ENCODE measurements at regions not wholly inside any gene's neighbourhood (a gene's known extent, or its start where the extent isn't known, plus 50 kb on each side); places are given as distances from the start of the nearest gene placed in this dataset.

DNA sequence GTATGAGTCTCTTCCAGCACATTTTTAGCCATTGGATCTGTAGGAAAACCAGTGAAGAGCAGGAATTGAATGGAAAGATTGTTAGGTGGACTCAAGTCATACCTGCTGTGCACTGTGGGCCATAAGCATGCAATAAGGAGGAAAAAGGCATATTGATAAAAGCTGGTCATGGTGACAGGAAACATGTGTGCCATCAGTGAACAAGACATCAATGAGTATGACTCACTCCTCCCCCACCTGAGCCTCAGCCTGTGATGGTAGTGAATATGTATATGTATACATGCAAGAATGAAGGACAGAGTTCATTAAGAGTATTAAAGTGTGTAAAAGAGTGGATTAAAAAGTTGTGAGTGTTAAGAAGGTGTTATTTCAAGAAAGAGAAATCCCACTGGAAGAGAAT is 164.5 kb downstream of the TMEM38B start:
- intact Hi-C loops (cut with DNase I), result no loop called here
- ATAC-seq (no peak), DNase-seq (ENCODE audit: missing footprints) (no peak)

DNA sequence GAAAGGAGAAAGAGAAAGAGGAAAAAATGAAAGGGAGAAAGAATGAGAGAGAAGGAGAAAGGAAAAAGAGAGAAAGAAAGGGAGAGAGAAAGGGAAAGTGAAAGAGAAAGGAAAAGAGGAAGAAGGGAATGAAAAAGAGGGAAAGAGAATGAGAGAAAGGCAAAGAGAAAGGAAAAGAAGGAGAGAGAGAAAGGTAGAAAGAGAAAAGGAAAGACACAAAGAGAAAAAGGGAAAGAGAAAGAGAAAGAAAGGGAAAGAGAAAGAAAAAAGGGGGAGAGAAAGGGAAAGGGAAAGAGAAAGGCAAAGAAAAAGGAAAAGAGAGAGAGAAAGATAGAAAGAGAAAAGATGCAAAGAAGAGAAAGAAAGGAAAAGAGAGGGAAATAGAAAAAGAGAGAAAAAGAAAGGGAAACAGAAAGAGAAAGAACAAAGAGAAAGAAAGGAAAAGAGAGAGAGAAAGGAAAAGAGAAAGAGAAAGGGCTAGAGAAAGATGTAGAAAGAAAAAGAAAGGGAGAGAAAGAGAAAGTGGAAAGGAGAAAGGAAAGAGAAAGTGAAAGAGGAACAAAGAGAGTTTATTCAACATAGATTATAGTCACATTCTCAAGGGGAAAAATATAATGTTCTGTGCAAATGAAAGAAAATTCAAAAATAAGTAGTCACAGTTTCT is 165.2 kb downstream of the TMEM38B start:
- intact Hi-C loops (cut with DNase I), result no loop called here
- ATAC-seq (no peak), DNase-seq (ENCODE audit: missing footprints) (no peak)

GRCh38 chr9:105860516-105860915 is 166.2 kb downstream of the TMEM38B start:
- ATAC-seq, result no peak
- no peak for DNase-seq (ENCODE audit: missing footprints)

GRCh38 chr9:105861972-105862371 is 167.6 kb downstream of the TMEM38B start:
- DNase-seq (ENCODE audit: missing footprints) (no peak), ATAC-seq (no peak)
- intact Hi-C loops (cut with DNase I), result no loop called here

More at GRCh38 chr9:105860516-105860915, 166.2 kb downstream of the TMEM38B start:
- intact Hi-C loops (cut with DNase I), result no loop called here

DNA sequence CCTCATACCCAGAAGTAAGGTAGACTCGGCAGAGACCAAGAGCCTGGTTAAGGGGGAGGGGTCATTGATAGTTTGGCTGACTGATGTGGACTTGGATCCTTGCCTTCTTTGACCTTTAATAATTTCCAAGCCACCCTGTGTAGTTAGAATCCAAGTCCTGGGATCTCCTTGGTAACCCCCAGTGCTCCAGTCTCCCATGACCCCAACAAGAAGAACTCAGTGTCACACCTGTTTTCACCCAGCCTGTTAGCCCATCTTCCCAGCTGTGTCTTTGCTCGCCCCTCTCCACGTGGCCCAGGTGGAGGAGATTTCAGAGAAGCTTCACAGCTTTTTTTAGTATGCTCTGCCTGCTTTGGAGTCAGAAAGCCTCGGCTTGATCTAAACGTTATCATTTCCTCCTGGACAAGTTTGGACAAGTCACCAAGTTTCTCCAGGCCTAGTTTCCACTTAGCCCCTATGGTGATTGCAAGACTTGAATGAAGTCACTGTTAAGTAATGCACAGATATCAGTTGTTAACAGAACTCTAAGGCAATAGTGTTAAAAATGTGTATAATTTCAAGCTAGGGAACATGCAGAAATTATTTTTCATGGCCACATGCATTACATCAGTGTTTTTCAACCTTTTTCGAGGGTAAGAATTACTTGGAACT is 170.0 kb downstream of the TMEM38B start:
- intact Hi-C loops (cut with DNase I), result no loop called here
- no peak for DNase-seq (ENCODE audit: missing footprints)
- no peak for ATAC-seq

DNA sequence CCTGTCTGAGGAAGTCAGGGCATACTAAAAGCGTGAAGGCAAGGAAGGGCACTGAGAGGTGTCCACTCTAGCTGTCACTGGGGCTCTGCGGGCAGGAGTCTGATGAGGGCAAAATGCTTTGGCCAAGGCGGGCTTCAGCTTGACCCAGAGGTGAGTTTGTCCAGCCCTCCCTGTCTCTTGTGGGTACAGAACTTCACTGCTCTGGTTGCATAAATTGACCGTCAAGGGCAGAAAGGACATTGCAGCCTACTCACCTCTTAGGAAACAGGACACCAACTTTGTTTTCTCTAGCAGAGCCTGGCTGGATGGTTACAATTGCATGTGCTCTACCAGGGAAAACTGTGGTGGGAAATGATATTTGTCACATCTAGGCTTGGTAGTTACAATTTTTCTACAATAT is 170.9 kb downstream of the TMEM38B start:
- ATAC-seq (no peak), DNase-seq (ENCODE audit: missing footprints) (no peak)
- intact Hi-C loops (cut with DNase I), result no loop called here

DNA sequence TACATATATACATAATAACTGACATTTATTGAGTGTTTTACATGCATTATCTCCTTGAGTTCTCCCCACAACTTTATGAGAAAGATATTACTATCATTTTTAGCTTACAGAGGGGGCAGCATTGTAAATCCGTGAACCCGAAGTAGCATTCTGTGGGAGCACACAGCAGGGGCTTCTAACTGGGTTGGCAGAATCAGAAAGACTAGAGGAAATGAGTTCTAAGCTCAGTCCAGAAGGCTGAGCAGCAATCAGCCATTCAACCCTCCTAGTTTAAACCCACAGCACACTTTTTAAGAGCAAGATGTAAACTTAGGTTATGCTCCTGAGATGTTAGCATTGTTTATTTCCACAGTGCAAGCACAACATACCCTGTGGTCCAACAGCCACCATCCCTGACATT is 177.2 kb downstream of the TMEM38B start:
- intact Hi-C loops (cut with DNase I), result no loop called here
- DNase-seq (ENCODE audit: missing footprints) (no peak), ATAC-seq (no peak)

GRCh38 chr9:105873801-105874200 is 179.5 kb downstream of the TMEM38B start:
- ATAC-seq (no peak), DNase-seq (ENCODE audit: missing footprints) (no peak)
- intact Hi-C loops (cut with DNase I), result no loop called here

DNA sequence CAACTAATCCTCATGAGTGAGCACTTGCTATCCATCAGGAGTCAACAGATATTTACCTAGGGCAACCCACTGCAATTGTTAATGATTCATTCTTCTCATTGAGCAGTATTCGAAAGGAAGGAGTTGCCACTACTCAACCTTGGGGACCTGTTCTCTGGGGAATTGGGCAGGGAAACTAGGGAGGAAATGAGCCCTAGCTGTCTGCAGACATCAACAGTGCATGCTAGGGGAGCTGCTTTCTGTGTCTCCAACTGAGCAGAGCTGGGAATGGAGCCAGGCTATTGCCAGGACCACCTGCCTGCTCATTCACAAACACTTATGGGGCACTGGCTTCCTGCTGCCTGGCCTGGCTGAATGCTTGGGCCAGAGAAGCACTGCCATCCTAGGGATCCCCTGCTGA is 183.4 kb downstream of the TMEM38B start:
- no peak for ATAC-seq
- no peak for DNase-seq (ENCODE audit: missing footprints)
- intact Hi-C loops (cut with DNase I), result no loop called here

GRCh38 chr9:105879181-105879580 is 184.8 kb downstream of the TMEM38B start:
- DNase-seq (ENCODE audit: missing footprints) (no peak), ATAC-seq (no peak)
- intact Hi-C loops (cut with DNase I), result no loop called here

GRCh38 chr9:105880517-105880916 is 186.2 kb downstream of the TMEM38B start:
- intact Hi-C loops (cut with DNase I), result loop anchor here (2.0 kb wide), 1 partner anchor 272 kb away; no protein-coding TSS in a partner anchor
- DNase-seq (ENCODE audit: missing footprints) (no peak), ATAC-seq (no peak)

DNA sequence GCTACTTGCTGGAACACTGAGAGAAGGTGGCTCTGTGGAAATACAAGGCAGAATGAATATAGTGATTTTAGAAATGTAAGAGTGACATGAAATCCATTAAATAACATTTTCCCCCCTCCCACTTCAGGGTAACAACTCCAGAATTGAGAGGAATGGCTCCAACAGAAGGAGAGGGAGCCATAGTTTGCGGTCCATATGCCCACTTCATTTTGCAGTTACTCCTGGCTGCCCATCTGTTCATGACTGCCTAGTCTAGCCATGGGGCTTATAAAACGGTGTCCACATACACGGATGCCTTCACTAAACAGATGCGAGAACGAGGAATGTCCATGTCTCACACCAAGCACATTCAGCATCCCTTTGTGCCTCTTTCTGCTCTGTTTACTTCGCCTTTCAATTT is 186.7 kb downstream of the TMEM38B start:
- intact Hi-C loops (cut with DNase I), result loop anchor here (1.0 to 2.0 kb wide), 2 partner anchors 39 to 272 kb away; no protein-coding TSS in a partner anchor
- ATAC-seq (no peak), DNase-seq (ENCODE audit: missing footprints) (no peak)

- ATAC-seq (no peak), DNase-seq (ENCODE audit: missing footprints) (no peak)
- intact Hi-C loops (cut with DNase I), result loop anchor here (1.0 to 2.0 kb wide), 2 partner anchors 40 to 273 kb away; no protein-coding TSS in a partner anchor
Measured at GRCh38 chr9:105881654-105882349, 187.5 kb downstream of the TMEM38B start.

DNA sequence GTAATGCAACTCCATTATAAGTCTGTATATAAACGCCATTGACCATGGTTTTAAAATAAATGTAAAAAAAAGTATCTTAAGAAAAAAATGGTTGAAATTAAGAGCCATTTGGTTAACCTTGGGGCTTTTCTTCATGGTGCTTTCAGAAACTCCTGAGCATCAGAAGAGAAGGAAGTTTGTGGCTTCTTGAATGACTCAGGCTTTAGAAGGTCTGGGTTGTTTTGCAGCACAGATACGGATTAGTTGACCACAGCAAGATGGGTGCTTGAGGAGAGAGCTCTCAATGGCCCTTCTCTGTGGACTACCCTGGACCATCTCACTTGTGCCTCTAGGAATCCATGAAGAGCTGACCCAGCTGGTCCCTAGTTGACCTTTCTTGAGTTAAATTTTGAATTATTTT is 189.5 kb downstream of the TMEM38B start:
- intact Hi-C loops (cut with DNase I), result no loop called here
- no peak for DNase-seq (ENCODE audit: missing footprints)
- no peak for ATAC-seq

DNA sequence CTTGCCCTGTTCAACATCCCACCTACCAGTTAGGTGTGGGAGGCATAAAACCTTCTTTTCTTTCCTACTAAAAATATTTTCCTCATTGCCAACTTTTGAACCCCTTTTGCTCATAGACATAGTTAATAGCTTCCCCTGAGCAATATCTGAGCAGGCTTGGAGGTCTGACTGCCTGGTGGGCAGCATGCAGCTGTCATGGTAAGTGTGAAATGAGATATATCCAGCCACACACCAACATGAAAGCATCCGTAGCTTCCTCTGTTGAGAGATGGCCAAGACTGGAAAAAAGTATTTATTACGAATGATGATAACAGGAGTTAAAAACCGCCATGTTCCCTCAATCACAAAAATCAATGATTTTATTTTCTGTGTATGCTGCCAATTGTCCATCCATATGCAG is 190.1 kb downstream of the TMEM38B start:
- no peak for ATAC-seq
- intact Hi-C loops (cut with DNase I), result no loop called here
- DNase-seq (ENCODE audit: missing footprints), result no peak

GRCh38 chr9:105886136-105886535 is 191.8 kb downstream of the TMEM38B start:
- DNase-seq (ENCODE audit: missing footprints) (no peak), ATAC-seq (no peak)
- intact Hi-C loops (cut with DNase I), result no loop called here

DNA sequence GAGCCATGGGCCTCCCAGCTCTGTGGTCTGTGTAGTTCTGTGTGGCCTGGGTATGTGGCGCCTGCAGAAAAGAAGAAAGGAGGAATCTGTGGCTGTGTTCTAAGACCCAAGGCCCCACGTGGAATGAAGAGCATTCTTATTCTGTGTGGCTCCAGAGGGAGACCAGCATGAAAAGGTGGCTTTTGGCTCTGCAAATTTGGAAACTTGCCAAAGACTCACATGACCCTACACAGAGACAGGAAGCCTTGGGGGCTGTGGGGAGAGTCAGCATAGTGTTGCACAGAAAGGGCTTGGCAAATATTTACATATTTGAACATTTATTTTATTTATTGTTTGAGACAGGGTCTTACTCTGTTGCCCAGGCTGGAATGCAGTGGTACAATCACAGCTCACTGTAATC is 193.3 kb downstream of the TMEM38B start:
- DNase-seq (ENCODE audit: missing footprints) (no peak), ATAC-seq (no peak)
- intact Hi-C loops (cut with DNase I), result no loop called here

DNA sequence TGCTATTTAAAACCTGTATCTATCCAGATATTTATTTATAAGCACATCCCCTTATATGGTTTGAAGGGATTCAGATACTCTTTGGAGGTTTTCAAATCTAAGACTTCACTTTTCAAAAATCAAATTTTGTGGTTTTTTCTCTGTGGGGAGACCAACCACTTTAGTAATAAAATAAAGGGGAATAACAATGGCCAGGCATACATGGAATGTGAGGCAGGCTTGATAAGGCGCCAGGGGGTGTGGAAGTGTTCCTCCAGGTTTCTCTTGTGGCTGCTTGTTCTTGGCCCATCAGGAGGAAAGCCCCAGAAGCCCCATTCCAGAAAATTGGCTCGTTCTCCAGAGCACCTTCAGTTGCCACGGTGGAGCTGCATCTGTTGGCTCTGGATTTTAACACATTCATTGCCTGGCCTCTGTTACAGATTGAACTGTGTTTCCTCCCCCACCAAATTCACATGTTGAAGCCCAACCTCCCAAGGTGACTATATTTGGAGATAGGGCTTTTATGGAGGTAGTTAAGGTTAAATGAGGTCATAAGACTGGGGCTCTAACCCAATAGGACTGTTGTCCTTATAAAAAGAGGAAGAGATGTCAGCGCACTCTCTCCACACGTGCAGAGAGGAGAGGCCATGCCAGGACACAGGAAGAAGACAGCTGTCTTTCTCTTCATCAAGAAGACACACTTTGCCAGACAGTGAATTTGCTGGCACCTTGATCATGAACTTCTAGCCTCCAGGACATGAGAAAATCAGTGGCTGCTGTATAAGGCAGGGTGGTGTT is 195.9 kb downstream of the TMEM38B start:
- no peak for DNase-seq (ENCODE audit: missing footprints)

DNA sequence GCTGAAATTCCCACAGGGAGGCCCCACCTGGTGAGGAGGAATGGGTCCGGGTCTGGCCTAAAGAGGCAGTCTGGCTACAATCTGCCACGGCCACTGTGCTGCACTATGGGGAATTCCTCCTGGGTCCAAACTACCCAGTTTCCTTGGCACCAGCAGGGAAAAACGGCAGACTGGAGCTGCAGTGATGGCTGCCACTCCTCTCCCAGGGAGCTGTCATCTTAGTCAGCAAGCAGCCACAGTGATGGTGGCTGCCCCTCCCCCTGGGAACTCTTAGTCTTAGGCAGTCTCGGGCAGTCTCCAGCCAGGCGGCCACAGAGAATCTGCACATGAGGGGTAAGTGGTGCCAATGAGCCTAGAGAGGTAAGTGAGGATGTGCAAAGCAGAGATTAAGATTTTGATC is 205.8 kb downstream of the TMEM38B start:
- intact Hi-C loops (cut with DNase I), result loop anchor here (5.0 kb wide), 1 partner anchor 962 kb away; the partner anchor contains the start of gene ZNF462
- DNase-seq (ENCODE audit: missing footprints) (no peak), ATAC-seq (no peak)

More for the DNA sequence above, 195.9 kb downstream of the TMEM38B start:
- ATAC-seq, result no peak
- intact Hi-C loops (cut with DNase I), result no loop called here

Measured in Right ventricle myocardium inferior (tissue), 1 donor.